CD14-positive monocyte (primary cell): ENCODE measurements at regions not wholly inside any gene's neighbourhood (a gene's known extent, or its start where the extent isn't known, plus 50 kb on each side); places are given as distances from the start of the nearest gene placed in this dataset.
"Not testable (repeated sequence)": the region's sequence is repeated elsewhere in the genome, so short reads cannot be mapped to it uniquely, and the experiment has no call there.

Source experiments
- DNase-seq, 3 donors: peaks; one replicate each; pipeline ENCODE4 v3.0.0-alpha.2; 2011 to 2022
- H2AFZ ChIP-seq: 2 replicates; pipeline ENCODE4 v1.6.0; 2012; ENCODE audit warnings: mild to moderate bottlenecking, low read depth, low read length, inconsistent platforms; ENCODE audit not compliant: insufficient read depth, poor library complexity, severe bottlenecking
- H3K27ac ChIP-seq, 2 donors: 1 replicate in 1 of 2; 2 replicates in 1 of 2; pipeline ENCODE4 v1.5.1; 2012 to 2013; ENCODE audit warnings: low read length in 2 of 2, control low read depth in 1 of 2, inconsistent platforms in 1 of 2, low read depth in 1 of 2, mild to moderate bottlenecking in 1 of 2
- H3K27me3 ChIP-seq, 2 donors: one replicate each; pipeline versions ENCODE4 v1.6.0 to v1.6.1; 2011 to 2013; ENCODE audit warnings: low read length in 2 of 2; ENCODE audit not compliant: control insufficient read depth in 2 of 2, insufficient read depth in 2 of 2
- H3K36me3 ChIP-seq, 2 donors: replicated peaks in 1 of 2; 1 replicate in 1 of 2; 2 replicates in 1 of 2; pipeline versions ENCODE4 v1.5.1 to v1.6.1; 2012 to 2013; ENCODE audit warnings: low read length in 2 of 2, control low read depth in 1 of 2, inconsistent platforms in 1 of 2, mild to moderate bottlenecking in 1 of 2; ENCODE audit not compliant: insufficient read depth in 2 of 2, control insufficient read depth in 1 of 2
- H3K4me1 ChIP-seq, 2 donors: 1 replicate in 1 of 2; 2 replicates in 1 of 2; pipeline versions ENCODE4 v1.5.1 to v1.6.1; 2012 to 2013; ENCODE audit warnings: low read length in 2 of 2, control low read depth in 1 of 2, inconsistent platforms in 1 of 2, mild to moderate bottlenecking in 1 of 2, moderate library complexity in 1 of 2; ENCODE audit not compliant: insufficient read depth in 2 of 2, control insufficient read depth in 1 of 2
- H3K4me2 ChIP-seq: replicated peaks from 2 replicates; pipeline ENCODE3; 2012; ENCODE audit warnings: low read length, moderate library complexity, mild to moderate bottlenecking; ENCODE audit not compliant: poor library complexity, severe bottlenecking; ENCODE audit errors: extremely low read depth
- H3K4me3 ChIP-seq, 3 experiments: fragments of 200-600 bp in 1 of 3; sonication (generic) in 1 of 3; replicated peaks in 1 of 3; 1 replicate in 2 of 3; 2 replicates in 1 of 3; pipeline ENCODE4 v1.5.1; 2011 to 2013; ENCODE audit warnings: low read length in 3 of 3, mild to moderate bottlenecking in 3 of 3, control low read depth in 2 of 3, low read depth in 2 of 3, inconsistent platforms in 1 of 3, moderate library complexity in 1 of 3
- H3K79me2 ChIP-seq: 2 replicates; pipeline ENCODE4 v1.6.0; 2012; ENCODE audit warnings: mild to moderate bottlenecking, control low read depth, inconsistent platforms, low read length, moderate library complexity; ENCODE audit not compliant: insufficient read depth
- H3K9ac ChIP-seq: 2 replicates; pipeline ENCODE4 v1.6.0; 2017; ENCODE audit warnings: low read length, mild to moderate bottlenecking; ENCODE audit not compliant: insufficient read depth, poor library complexity, severe bottlenecking
- H3K9me3 ChIP-seq, 2 donors: replicated peaks in 1 of 2; 1 replicate in 1 of 2; 2 replicates in 1 of 2; pipeline versions ENCODE4 v1.5.1 to v1.6.1; 2012 to 2013; ENCODE audit warnings: low read length in 2 of 2, control low read depth in 1 of 2; ENCODE audit not compliant: control insufficient read depth in 1 of 2, insufficient read depth in 1 of 2
- H4K20me1 ChIP-seq: 2 replicates; pipeline ENCODE4 v1.6.0; 2012; ENCODE audit warnings: mild to moderate bottlenecking, low read length, control low read depth, moderate library complexity; ENCODE audit not compliant: insufficient read depth
- H3K27ac Mint-ChIP-seq, 7 donors: one replicate each; pipeline ENCODE4 v1.8.0; 2020; ENCODE audit warnings: mild to moderate bottlenecking in 7 of 7, mixed read lengths in 7 of 7, moderate library complexity in 6 of 7, inconsistent platforms in 2 of 7
- H3K27me3 Mint-ChIP-seq, 3 donors: one replicate each; pipeline ENCODE4 v1.8.0; 2021 to 2022; ENCODE audit warnings: low read depth in 3 of 3, mild to moderate bottlenecking in 3 of 3, mixed read lengths in 3 of 3, moderate library complexity in 3 of 3, inconsistent platforms in 1 of 3
- H3K36me3 Mint-ChIP-seq, 2 donors: one replicate each; pipeline ENCODE4 v1.8.0; 2020; ENCODE audit warnings: mixed read lengths in 2 of 2, inconsistent platforms in 1 of 2, mild to moderate bottlenecking in 1 of 2
- H3K4me1 Mint-ChIP-seq: one replicate; pipeline ENCODE4 v1.8.0; 2020; ENCODE audit warnings: mild to moderate bottlenecking, mixed read lengths
- H3K4me3 Mint-ChIP-seq, 2 donors: one replicate each; pipeline ENCODE4 v1.8.0; 2020; ENCODE audit warnings: mild to moderate bottlenecking in 2 of 2, mixed read lengths in 2 of 2, moderate library complexity in 1 of 2
- H3K9me3 Mint-ChIP-seq, 7 donors: one replicate each; pipeline ENCODE4 v1.8.0; 2020 to 2022; ENCODE audit warnings: mixed read lengths in 7 of 7, mild to moderate bottlenecking in 6 of 7, moderate library complexity in 6 of 7, inconsistent platforms in 2 of 7
- CTCF ChIP-seq: fragments of 200-600 bp; IDR thresholded peaks from one replicate; pipeline ENCODE4 v1.8.0; 2022; ENCODE audit warnings: antibody characterized with exemption, mild to moderate bottlenecking
- WGBS: methylation state at CpG from one replicate; pipeline ENCODE4 v1.1.5; 2013; ENCODE audit warnings: missing lambda C conversion rate; ENCODE audit not compliant: insufficient coverage; 5-methylcytosine and 5-hydroxymethylcytosine counted together
- intact Hi-C, 2 donors: fragments of 100-400 bp; cut with micrococcal nuclease; formaldehyde crosslinking; loops; one replicate each; pipeline versions ENCODE4 v1.15.0 to v1.15.1; 2023

DNA sequence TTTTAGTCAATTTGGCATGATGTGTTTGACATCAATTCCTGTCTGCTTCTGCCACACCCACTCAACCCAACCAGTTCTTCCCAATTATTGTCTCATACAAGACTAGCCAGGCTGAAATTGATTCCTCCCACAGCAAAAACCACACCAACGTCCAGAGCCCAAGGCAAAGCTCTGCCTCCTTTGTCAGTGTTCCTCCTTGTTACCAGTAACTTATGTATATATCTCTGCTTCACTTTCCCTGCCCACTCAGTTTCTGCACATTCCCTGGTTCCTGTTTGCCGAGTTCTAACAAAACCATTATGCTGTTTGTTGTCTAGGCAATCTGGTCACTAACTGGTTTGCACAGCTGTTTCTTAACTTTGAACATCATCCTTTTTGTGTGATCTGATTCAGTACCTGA, 547.9 kb upstream of the PTCHD4 start:
- no peaks in the 10 kb centered on the region for H3K4me1 Mint-ChIP-seq
- no peak for TF ChIP-seq CTCF
- Histone ChIP-seq H4K20me1 (no peaks in the 10 kb centered on the region), H3K4me1 (no peaks in the 10 kb centered on the region), H3K4me2 (no peak overlapping the region), H3K27me3 (no peaks in the 10 kb centered on the region), H3K4me3 (no peak overlapping the region), H3K27ac (no peak overlapping the region), H3K36me3 (no peaks in the 10 kb centered on the region), H2AFZ (no peak overlapping the region), H3K9ac (no peak overlapping the region), H3K79me2 (no peaks in the 10 kb centered on the region), H3K9me3 (no peaks in the 10 kb centered on the region)
- H3K36me3 Mint-ChIP-seq: no peaks in the 10 kb centered on the region
- no peak for DNase-seq
- no peak overlapping the region for H3K4me3 Mint-ChIP-seq
- no peaks in the 10 kb centered on the region for H3K27me3 Mint-ChIP-seq
- H3K27ac Mint-ChIP-seq: no peak overlapping the region
- no peaks in the 10 kb centered on the region for H3K9me3 Mint-ChIP-seq
- 50% methylated on average over 1 of the region's 2 CpGs for WGBS
- intact Hi-C loops: no loop called here

- no peak overlapping the region for H3K27ac Mint-ChIP-seq
- no peak for DNase-seq
- H3K36me3 ChIP-seq: no peaks in the 10 kb centered on the region
- H4K20me1 ChIP-seq: no peaks in the 10 kb centered on the region
- WGBS: no CpG with 5 or more reads among the region's 2 CpGs
- H3K9me3 ChIP-seq: peaks cover 0 to 6% of the 10 kb centered on the region in 2 donors
- H3K27me3 Mint-ChIP-seq: no peaks in the 10 kb centered on the region
- no peak for TF ChIP-seq CTCF
- H3K9me3 Mint-ChIP-seq: peaks cover 0 to 7% (median 4%) of the 10 kb centered on the region in 7 donors
- H3K4me1 Mint-ChIP-seq: no peaks in the 10 kb centered on the region
- no peak overlapping the region for H3K27ac ChIP-seq
- H3K4me3 ChIP-seq: no peak overlapping the region
- no peak overlapping the region for H3K4me3 Mint-ChIP-seq
- H3K79me2 ChIP-seq: no peaks in the 10 kb centered on the region
- intact Hi-C loops: no loop called here
- H3K4me1 ChIP-seq: no peaks in the 10 kb centered on the region
- H3K36me3 Mint-ChIP-seq: no peaks in the 10 kb centered on the region
- no peaks in the 10 kb centered on the region for H3K27me3 ChIP-seq
- no peak overlapping the region for H3K4me2 ChIP-seq
- no peak overlapping the region for H3K9ac ChIP-seq
- H2AFZ ChIP-seq: no peak overlapping the region
Measured at GRCh38 chr6:48641544-48641943, 530.5 kb upstream of the PTCHD4 start.

DNA sequence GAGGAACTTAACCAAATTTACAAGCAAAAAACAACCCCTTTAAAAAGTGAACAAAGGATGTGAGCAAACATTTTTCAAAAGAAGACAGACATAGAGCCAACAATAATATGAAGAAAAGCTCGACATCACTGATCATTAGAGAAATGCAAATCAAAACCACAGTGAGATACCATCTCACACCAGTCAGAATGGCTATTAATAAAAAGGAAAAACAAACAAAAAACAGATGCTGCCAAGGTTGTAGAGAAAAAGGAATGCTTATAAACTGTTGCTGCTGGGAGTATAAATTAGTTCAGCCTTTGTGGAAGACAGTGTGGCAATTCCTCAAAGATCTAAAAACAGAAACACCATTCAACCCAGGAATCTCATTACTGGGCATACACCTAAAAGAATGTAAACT, 527.8 kb upstream of the PTCHD4 start:
- H3K4me1 Mint-ChIP-seq, H3K27me3 Mint-ChIP-seq, H3K27ac Mint-ChIP-seq, H3K4me3 ChIP-seq, H3K79me2 ChIP-seq, H3K9me3 ChIP-seq, H4K20me1 ChIP-seq, H3K36me3 Mint-ChIP-seq, intact Hi-C loops, H2AFZ ChIP-seq, H3K4me2 ChIP-seq, H3K4me1 ChIP-seq, H3K9me3 Mint-ChIP-seq, H3K27me3 ChIP-seq, H3K9ac ChIP-seq, H3K36me3 ChIP-seq, H3K4me3 Mint-ChIP-seq, DNase-seq, H3K27ac ChIP-seq: not testable (repeated sequence)
- no CpG with 5 or more reads among the region's 1 CpG for WGBS
